Bronchial epithelial cell (primary cell): ENCODE measurements at regions not wholly inside any gene's neighbourhood (a gene's known extent, or its start where the extent isn't known, plus 50 kb on each side); places are given as distances from the start of the nearest gene placed in this dataset.

Experiments
- DNase-seq: peaks from one replicate; pipeline ENCODE4 v3.0.0-alpha.2; 2010; ENCODE audit warnings: low read depth
- FAIRE-seq: peaks from 2 replicates; lab custom pipeline; 2011; peaks lifted over from hg19 to GRCh38; lab: Jason Lieb, UNC
- H3K27me3 ChIP-seq: 2 replicates; pipeline ENCODE4 v1.5.1; 2011; ENCODE audit warnings: low read length; ENCODE audit not compliant: control insufficient read depth, insufficient read depth
- H3K36me3 ChIP-seq: 2 replicates; pipeline ENCODE4 v1.5.1; 2011; ENCODE audit warnings: low read length; ENCODE audit not compliant: control insufficient read depth, insufficient read depth
- H3K4me3 ChIP-seq: 2 replicates; pipeline ENCODE4 v1.5.1; 2011; ENCODE audit warnings: mild to moderate bottlenecking, low read depth, low read length, control low read depth
- CTCF ChIP-seq: IDR thresholded peaks from 2 replicates; pipeline ENCODE4 v1.5.1; 2011; ENCODE audit warnings: mild to moderate bottlenecking, moderate library complexity, low read length, control low read depth, inconsistent platforms; ENCODE audit not compliant: insufficient read depth, severe bottlenecking

GRCh38 chr4:122065915-122066314, 86.2 kb upstream of the BLTP1 start:
- no peaks in the 10 kb centered on the region for H3K36me3 ChIP-seq
- H3K27me3 ChIP-seq, result no peaks in the 10 kb centered on the region
- no peak for TF ChIP-seq CTCF
- FAIRE-seq (no peak), DNase-seq (no peak)
- no peak overlapping the region for H3K4me3 ChIP-seq

GRCh38 chr4:122065149-122065548, 87.0 kb upstream of the BLTP1 start:
- Histone ChIP-seq H3K36me3 (no peaks in the 10 kb centered on the region), H3K4me3 (no peak overlapping the region), H3K27me3 (no peaks in the 10 kb centered on the region)
- FAIRE-seq (no peak), DNase-seq (no peak)
- TF ChIP-seq CTCF, result no peak

GRCh38 chr4:122053186-122053585, 98.9 kb upstream of the BLTP1 start:
- no peak for DNase-seq
- Histone ChIP-seq H3K27me3 (no peaks in the 10 kb centered on the region), H3K4me3 (no peak overlapping the region), H3K36me3 (no peaks in the 10 kb centered on the region)
- no peak for TF ChIP-seq CTCF
- FAIRE-seq, result no peak

GRCh38 chr4:122052677-122053076, 99.5 kb upstream of the BLTP1 start:
- no peak for TF ChIP-seq CTCF
- H3K27me3 ChIP-seq, result no peaks in the 10 kb centered on the region
- DNase-seq, result peak; percentile 22
- no peaks in the 10 kb centered on the region for H3K36me3 ChIP-seq
- no peak overlapping the region for H3K4me3 ChIP-seq
- FAIRE-seq, result no peak

GRCh38 chr4:122050841-122051240, 99.0 kb upstream of the TRPC3 start:
- DNase-seq (no peak), FAIRE-seq (no peak)
- H3K4me3 ChIP-seq, result no peak overlapping the region

More at GRCh38 chr4:122050841-122051240, 99.0 kb upstream of the TRPC3 start:
- Histone ChIP-seq H3K36me3 (no peaks in the 10 kb centered on the region), H3K27me3 (no peaks in the 10 kb centered on the region)
- TF ChIP-seq CTCF, result no peak
